OCI-LY3 (cell line): ENCODE measurements at regions not wholly inside any gene's neighbourhood (a gene's known extent, or its start where the extent isn't known, plus 50 kb on each side); places are given as distances from the start of the nearest gene placed in this dataset.
A peak's percentile ranks its signal among the peaks of the same experiment; 100 is the strongest.

ENCODE experiments used
- CTCF ChIP-seq: fragments of 200-600, 300-600 bp; sonication (generic); IDR thresholded peaks from 2 replicates; pipeline ENCODE4 v1.5.1; 2014; ENCODE audit warnings: antibody characterized with exemption, low read length, low read depth
- EZH2phosphoT487 ChIP-seq: fragments of 200-600 bp; shearing (Covaris generic); IDR thresholded peaks from 2 replicates; pipeline ENCODE4 v1.6.1; 2018; ENCODE audit warnings: antibody characterized with exemption, mixed run types, low read depth

GRCh38 chr2:168328421-168328820 lies 81.0 kb upstream of the STK39 start:
- TF ChIP-seq CTCF (peak; percentile 29), EZH2phosphoT487 (no peak)
